Neural cell (in vitro differentiated cells): ENCODE measurements at regions not wholly inside any gene's neighbourhood (a gene's known extent, or its start where the extent isn't known, plus 50 kb on each side); places are given as distances from the start of the nearest gene placed in this dataset.
A peak's percentile ranks its signal among the peaks of the same experiment; 100 is the strongest.

Experiments
- H2AFZ ChIP-seq: fragments of 200-600, 300-800 bp; sonication (generic), shearing (Covaris generic); 2 replicates; pipeline ENCODE4 v1.6.0; 2014; ENCODE audit warnings: low read depth, mild to moderate bottlenecking, antibody characterized with exemption, low read length, moderate library complexity
- H3F3A ChIP-seq: fragments of 200-600 bp; shearing (Covaris generic); 2 replicates; pipeline ENCODE4 v1.6.1; 2016; ENCODE audit warnings: mild to moderate bottlenecking, moderate library complexity, mixed read lengths, antibody characterized with exemption, low read length; ENCODE audit not compliant: insufficient read depth, poor library complexity, severe bottlenecking
- H3K27ac ChIP-seq: fragments of 200-600, 300-800 bp; sonication (generic), shearing (Covaris generic); 2 replicates; pipeline ENCODE4 v1.5.1; 2014; ENCODE audit warnings: mild to moderate bottlenecking, low read length, moderate library complexity
- H3K27me3 ChIP-seq: fragments of 300-800, 200-600 bp; sonication (generic), shearing (Covaris generic); 2 replicates; pipeline ENCODE4 v1.6.0; 2014; ENCODE audit warnings: mild to moderate bottlenecking, low read depth, low read length, moderate library complexity; ENCODE audit not compliant: insufficient read depth
- H3K36me3 ChIP-seq: fragments of 300-800, 200-600 bp; sonication (generic), shearing (Covaris generic); 2 replicates; pipeline ENCODE4 v1.5.1; 2014; ENCODE audit warnings: mild to moderate bottlenecking, antibody characterized with exemption, low read length, moderate library complexity; ENCODE audit not compliant: insufficient read depth
- H3K4me2 ChIP-seq: fragments of 300-800, 200-600 bp; sonication (generic), shearing (Covaris generic); 2 replicates; pipeline ENCODE4 v1.6.0; 2014; ENCODE audit warnings: mild to moderate bottlenecking, low read length
- H3K4me3 ChIP-seq: fragments of 300-800, 200-600 bp; sonication (generic), shearing (Covaris generic); 2 replicates; pipeline ENCODE4 v1.5.1; 2014; ENCODE audit warnings: mild to moderate bottlenecking, low read length, moderate library complexity
- H3K79me2 ChIP-seq: fragments of 200-600 bp; shearing (Covaris generic); replicated peaks from 2 replicates; pipeline ENCODE4 v1.6.0; 2014; ENCODE audit warnings: mild to moderate bottlenecking, low read length, moderate library complexity; ENCODE audit not compliant: insufficient read depth
- H3K9ac ChIP-seq: fragments of 300-800, 200-600 bp; sonication (generic), shearing (Covaris generic); 2 replicates; pipeline ENCODE4 v1.6.1; 2016; ENCODE audit warnings: mild to moderate bottlenecking, low read length, mixed read lengths
- H3K9me2 ChIP-seq: fragments of 200-600 bp; shearing (Covaris generic); 2 replicates; pipeline ENCODE4 v1.6.1; 2016; ENCODE audit warnings: mild to moderate bottlenecking, low read length, mixed read lengths; ENCODE audit not compliant: insufficient read depth
- H3K9me3 ChIP-seq: fragments of 200-600, 300-800 bp; sonication (generic), shearing (Covaris generic); 2 replicates; pipeline ENCODE4 v1.6.1; 2016; ENCODE audit warnings: mild to moderate bottlenecking, mixed run types, low read length, moderate library complexity, mixed read lengths
- H4K20me1 ChIP-seq: fragments of 200-600 bp; shearing (Covaris generic); 2 replicates; pipeline ENCODE4 v1.6.1; 2016; ENCODE audit warnings: mild to moderate bottlenecking, mixed run types; ENCODE audit not compliant: insufficient read depth
- EP300 ChIP-seq: fragments of 450-650 bp; conservative IDR thresholded peaks from 2 replicates; pipeline ENCODE4 v1.6.1; 2014; ENCODE audit warnings: antibody characterized with exemption, mild to moderate bottlenecking, moderate library complexity; ENCODE audit not compliant: poor library complexity, severe bottlenecking
- EZH2 ChIP-seq: fragments of 200-600, 300-800 bp; shearing (Covaris generic), sonication (generic); IDR thresholded peaks from 2 replicates; pipeline ENCODE4 v1.6.1; 2014; ENCODE audit warnings: antibody characterized with exemption, low read length, borderline replicate concordance, mild to moderate bottlenecking; ENCODE audit not compliant: insufficient read depth, poor library complexity, severe bottlenecking
- MXI1 ChIP-seq: fragments of 450-650 bp; conservative IDR thresholded peaks from 2 replicates; pipeline ENCODE4 v1.6.1; 2014; ENCODE audit warnings: antibody characterized with exemption, mild to moderate bottlenecking; ENCODE audit not compliant: poor library complexity, severe bottlenecking
- POLR2AphosphoS5 ChIP-seq: IDR thresholded peaks from 2 replicates; pipeline ENCODE4 v1.6.1; 2012
- RAD21 ChIP-seq: fragments of 450-650 bp; conservative IDR thresholded peaks from 2 replicates; pipeline ENCODE4 v1.6.1; 2014; ENCODE audit warnings: antibody characterized with exemption, mild to moderate bottlenecking, moderate library complexity
- SMC3 ChIP-seq: fragments of 450-650 bp; conservative IDR thresholded peaks from 2 replicates; pipeline ENCODE4 v1.6.1; 2014; ENCODE audit warnings: antibody characterized with exemption, mild to moderate bottlenecking, moderate library complexity; ENCODE audit not compliant: poor library complexity
- TAF1 ChIP-seq: IDR thresholded peaks from 2 replicates; pipeline ENCODE4 v1.6.1; 2012; ENCODE audit warnings: low read depth
- TF ChIP-seq, protein P1 (sequence below): IDR thresholded peaks from 2 replicates; pipeline ENCODE4 v1.6.1; 2012; ENCODE audit warnings: borderline replicate concordance
- TF ChIP-seq, protein P2 (sequence below): fragments of 450-650 bp; IDR thresholded peaks from 2 replicates; pipeline ENCODE4 v1.5.1; 2014; ENCODE audit warnings: antibody characterized with exemption, mild to moderate bottlenecking, moderate library complexity; ENCODE audit not compliant: poor library complexity, severe bottlenecking

DNA sequence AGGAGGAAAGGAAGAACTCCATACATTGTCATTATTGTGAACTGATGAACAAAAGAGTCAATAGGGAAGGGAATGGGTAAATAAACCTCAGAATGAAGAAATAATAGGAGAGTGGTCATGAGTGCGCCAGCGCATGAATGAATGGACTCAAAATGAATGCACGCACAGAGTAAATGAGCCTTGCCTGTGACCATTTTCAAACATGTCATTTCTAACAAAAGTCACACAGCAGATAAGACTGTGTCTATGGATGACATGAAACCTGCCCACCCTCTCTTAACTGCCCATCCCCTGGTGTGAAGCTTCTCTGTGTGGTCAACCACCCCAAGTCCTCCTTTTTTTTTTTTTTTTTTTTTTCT lies 121.1 kb upstream of the TEX51 start:
- H3K4me3 ChIP-seq, result peak overlapping the region; percentile 66

DNA sequence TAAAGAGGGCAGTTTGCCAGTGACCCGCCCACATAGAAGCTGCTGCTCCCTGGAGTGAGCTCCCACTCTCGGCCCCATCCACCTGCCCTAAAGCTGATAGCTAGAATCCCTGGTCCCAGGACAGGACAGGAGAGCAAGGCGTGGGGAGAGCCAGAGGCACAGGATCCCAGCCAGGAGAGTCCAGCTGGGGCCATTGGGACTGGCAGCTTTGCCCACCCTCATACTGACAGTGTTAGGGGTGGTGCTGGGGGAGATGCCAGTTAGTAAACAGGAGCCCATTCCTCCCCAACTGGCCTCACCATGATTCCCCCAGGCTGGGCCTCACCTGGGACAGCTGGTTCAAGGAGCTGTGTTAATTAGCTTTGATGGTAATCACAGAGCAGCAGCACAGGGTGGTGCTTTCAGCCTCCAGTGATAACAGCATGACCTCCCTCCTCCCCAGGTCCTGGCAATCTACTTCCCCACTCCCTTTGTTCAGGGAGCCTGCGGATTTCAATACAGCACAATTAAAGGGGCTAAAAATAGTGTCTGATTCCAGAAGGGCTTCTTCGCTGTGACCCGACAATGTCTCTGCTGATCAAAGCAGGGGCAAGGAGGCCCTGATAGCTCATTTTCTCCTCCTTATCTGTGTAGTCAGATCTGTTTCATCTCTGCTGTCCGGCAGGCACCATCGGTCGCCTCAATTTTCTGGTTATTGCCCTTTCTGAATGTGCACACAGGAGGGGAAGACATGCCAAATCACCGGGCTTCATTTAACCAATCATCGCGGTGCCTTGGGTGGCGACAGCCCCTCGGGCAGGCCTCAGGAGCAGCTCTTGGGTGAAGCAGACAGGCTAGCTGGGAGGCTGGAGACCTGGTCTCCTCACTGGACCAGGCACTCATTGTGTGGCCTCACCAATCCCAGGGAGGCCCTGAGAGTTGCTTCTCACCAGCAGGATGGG lies 119.9 kb upstream of the TEX51 start:
- no peaks in the 10 kb centered on the region for H3K36me3 ChIP-seq
- no peak overlapping the region for H3K9ac ChIP-seq
- H3K4me2 ChIP-seq, result no peak overlapping the region
- no peaks in the 10 kb centered on the region for H3K9me2 ChIP-seq
- no peak overlapping the region for H3K4me3 ChIP-seq
- H3K27me3 ChIP-seq, result peaks cover 6% of the 10 kb centered on the region
- no peaks in the 10 kb centered on the region for H4K20me1 ChIP-seq
- H3K79me2 ChIP-seq, result no peaks in the 10 kb centered on the region
- no peak overlapping the region for H2AFZ ChIP-seq
- no peaks in the 10 kb centered on the region for H3K9me3 ChIP-seq
- TF ChIP-seq EZH2, result no peak
- no peak for TF ChIP-seq MXI1
- TF ChIP-seq TAF1, result no peak
- TF ChIP-seq, protein P1, sequence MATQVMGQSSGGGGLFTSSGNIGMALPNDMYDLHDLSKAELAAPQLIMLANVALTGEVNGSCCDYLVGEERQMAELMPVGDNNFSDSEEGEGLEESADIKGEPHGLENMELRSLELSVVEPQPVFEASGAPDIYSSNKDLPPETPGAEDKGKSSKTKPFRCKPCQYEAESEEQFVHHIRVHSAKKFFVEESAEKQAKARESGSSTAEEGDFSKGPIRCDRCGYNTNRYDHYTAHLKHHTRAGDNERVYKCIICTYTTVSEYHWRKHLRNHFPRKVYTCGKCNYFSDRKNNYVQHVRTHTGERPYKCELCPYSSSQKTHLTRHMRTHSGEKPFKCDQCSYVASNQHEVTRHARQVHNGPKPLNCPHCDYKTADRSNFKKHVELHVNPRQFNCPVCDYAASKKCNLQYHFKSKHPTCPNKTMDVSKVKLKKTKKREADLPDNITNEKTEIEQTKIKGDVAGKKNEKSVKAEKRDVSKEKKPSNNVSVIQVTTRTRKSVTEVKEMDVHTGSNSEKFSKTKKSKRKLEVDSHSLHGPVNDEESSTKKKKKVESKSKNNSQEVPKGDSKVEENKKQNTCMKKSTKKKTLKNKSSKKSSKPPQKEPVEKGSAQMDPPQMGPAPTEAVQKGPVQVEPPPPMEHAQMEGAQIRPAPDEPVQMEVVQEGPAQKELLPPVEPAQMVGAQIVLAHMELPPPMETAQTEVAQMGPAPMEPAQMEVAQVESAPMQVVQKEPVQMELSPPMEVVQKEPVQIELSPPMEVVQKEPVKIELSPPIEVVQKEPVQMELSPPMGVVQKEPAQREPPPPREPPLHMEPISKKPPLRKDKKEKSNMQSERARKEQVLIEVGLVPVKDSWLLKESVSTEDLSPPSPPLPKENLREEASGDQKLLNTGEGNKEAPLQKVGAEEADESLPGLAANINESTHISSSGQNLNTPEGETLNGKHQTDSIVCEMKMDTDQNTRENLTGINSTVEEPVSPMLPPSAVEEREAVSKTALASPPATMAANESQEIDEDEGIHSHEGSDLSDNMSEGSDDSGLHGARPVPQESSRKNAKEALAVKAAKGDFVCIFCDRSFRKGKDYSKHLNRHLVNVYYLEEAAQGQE, result no peak
- TF ChIP-seq, protein P2, sequence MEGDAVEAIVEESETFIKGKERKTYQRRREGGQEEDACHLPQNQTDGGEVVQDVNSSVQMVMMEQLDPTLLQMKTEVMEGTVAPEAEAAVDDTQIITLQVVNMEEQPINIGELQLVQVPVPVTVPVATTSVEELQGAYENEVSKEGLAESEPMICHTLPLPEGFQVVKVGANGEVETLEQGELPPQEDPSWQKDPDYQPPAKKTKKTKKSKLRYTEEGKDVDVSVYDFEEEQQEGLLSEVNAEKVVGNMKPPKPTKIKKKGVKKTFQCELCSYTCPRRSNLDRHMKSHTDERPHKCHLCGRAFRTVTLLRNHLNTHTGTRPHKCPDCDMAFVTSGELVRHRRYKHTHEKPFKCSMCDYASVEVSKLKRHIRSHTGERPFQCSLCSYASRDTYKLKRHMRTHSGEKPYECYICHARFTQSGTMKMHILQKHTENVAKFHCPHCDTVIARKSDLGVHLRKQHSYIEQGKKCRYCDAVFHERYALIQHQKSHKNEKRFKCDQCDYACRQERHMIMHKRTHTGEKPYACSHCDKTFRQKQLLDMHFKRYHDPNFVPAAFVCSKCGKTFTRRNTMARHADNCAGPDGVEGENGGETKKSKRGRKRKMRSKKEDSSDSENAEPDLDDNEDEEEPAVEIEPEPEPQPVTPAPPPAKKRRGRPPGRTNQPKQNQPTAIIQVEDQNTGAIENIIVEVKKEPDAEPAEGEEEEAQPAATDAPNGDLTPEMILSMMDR, result no peak
- TF ChIP-seq EP300, result no peak
- TF ChIP-seq SMC3, result no peak
- no peak for TF ChIP-seq RAD21
- no peak for TF ChIP-seq POLR2AphosphoS5
- H3F3A ChIP-seq, result no peaks in the 10 kb centered on the region
- no peak overlapping the region for H3K27ac ChIP-seq

More for the DNA sequence above, 121.1 kb upstream of the TEX51 start:
- Histone ChIP-seq H3K9me3 (no peaks in the 10 kb centered on the region), H3K36me3 (no peaks in the 10 kb centered on the region), H4K20me1 (no peaks in the 10 kb centered on the region), H3K4me2 (peak overlapping the region; percentile 49), H2AFZ (no peak overlapping the region), H3K27ac (no peak overlapping the region), H3K9ac (no peak overlapping the region), H3F3A (no peaks in the 10 kb centered on the region), H3K79me2 (no peaks in the 10 kb centered on the region), H3K9me2 (no peaks in the 10 kb centered on the region), H3K27me3 (peaks cover 6% of the 10 kb centered on the region)
- TF ChIP-seq, protein P2, result peak; percentile 4
- no peak for TF ChIP-seq RAD21
